HG03571 (cell line): ENCODE measurements at regions not wholly inside any gene's neighbourhood (a gene's known extent, or its start where the extent isn't known, plus 50 kb on each side); places are given as distances from the start of the nearest gene placed in this dataset.
A peak's percentile ranks its signal among the peaks of the same experiment; 100 is the strongest.

ENCODE experiments used
- ATAC-seq: cut with Tn5 transposase; IDR thresholded peaks from one replicate; pipeline ENCODE4 v1.9.1; 2021; ENCODE audit not compliant: unreplicated experiment

- no peak for ATAC-seq
These were observed 178.2 kb upstream of the ZC3H12C start for GRCh38 chr11:109914809-109915653.

GRCh38 chr11:109926941-109927340, 166.3 kb upstream of the ZC3H12C start:
- no peak for ATAC-seq

- ATAC-seq = no peak
These were observed 163.9 kb upstream of the ZC3H12C start for GRCh38 chr11:109929308-109929707.

- no peak for ATAC-seq
These were observed 160.1 kb upstream of the ZC3H12C start for GRCh38 chr11:109933126-109933525.

GRCh38 chr11:109934151-109934550, 159.0 kb upstream of the ZC3H12C start:
- no peak for ATAC-seq

GRCh38 chr11:109936661-109937180, 156.5 kb upstream of the ZC3H12C start:
- no peak for ATAC-seq

GRCh38 chr11:109937968-109938367, 155.2 kb upstream of the ZC3H12C start:
- ATAC-seq = no peak

- no peak for ATAC-seq
These were observed 153.9 kb upstream of the ZC3H12C start for GRCh38 chr11:109939166-109939810.

- ATAC-seq = no peak
These were observed 152.4 kb upstream of the ZC3H12C start for GRCh38 chr11:109940816-109941215.

GRCh38 chr11:109945626-109946321, 147.4 kb upstream of the ZC3H12C start:
- peak; percentile 46 for ATAC-seq

GRCh38 chr11:109946322-109946846, 146.8 kb upstream of the ZC3H12C start:
- ATAC-seq = peak; percentile 94

- ATAC-seq = no peak
These were observed 138.7 kb upstream of the ZC3H12C start for GRCh38 chr11:109954534-109954933.

- peak; percentile 69 for ATAC-seq
These were observed 136.9 kb upstream of the ZC3H12C start for GRCh38 chr11:109956124-109956793.

- ATAC-seq = peak; percentile 62
These were observed 136.2 kb upstream of the ZC3H12C start for GRCh38 chr11:109957000-109957399.

- no peak for ATAC-seq
These were observed 135.6 kb upstream of the ZC3H12C start for GRCh38 chr11:109957601-109958000.

- ATAC-seq = no peak
These were observed 134.9 kb upstream of the ZC3H12C start for GRCh38 chr11:109958131-109958820.

- ATAC-seq = no peak
These were observed 134.4 kb upstream of the ZC3H12C start for GRCh38 chr11:109958821-109959166.

- no peak for ATAC-seq
These were observed 132.4 kb upstream of the ZC3H12C start for GRCh38 chr11:109960831-109961230.

GRCh38 chr11:109961261-109961660, 131.9 kb upstream of the ZC3H12C start:
- ATAC-seq = no peak

- ATAC-seq = no peak
These were observed 130.1 kb upstream of the ZC3H12C start for GRCh38 chr11:109963101-109963500.
